Osteoblast (primary cell): ENCODE measurements at regions not wholly inside any gene's neighbourhood (a gene's known extent, or its start where the extent isn't known, plus 50 kb on each side); places are given as distances from the start of the nearest gene placed in this dataset.

Experiments used
- DNase-seq: peaks from one replicate; pipeline ENCODE4 v3.0.0; 2011; ENCODE audit warnings: low spot score, mixed read lengths; ENCODE audit not compliant: insufficient read length; ENCODE audit errors: missing footprints
- H2AFZ ChIP-seq: 2 replicates; pipeline ENCODE4 v1.6.0; 2011; ENCODE audit warnings: mild to moderate bottlenecking, low read length
- H3K27ac ChIP-seq: 2 replicates; pipeline ENCODE4 v1.5.1; 2011; ENCODE audit warnings: mild to moderate bottlenecking, low read depth, low read length, moderate library complexity
- H3K27me3 ChIP-seq: 2 replicates; pipeline ENCODE4 v1.6.0; 2012; ENCODE audit warnings: mild to moderate bottlenecking, control low read depth, inconsistent platforms, low read length, moderate library complexity; ENCODE audit not compliant: insufficient read depth
- H3K36me3 ChIP-seq: 2 replicates; pipeline ENCODE4 v1.5.1; 2011; ENCODE audit warnings: mild to moderate bottlenecking, low read length, control low read depth, moderate library complexity; ENCODE audit not compliant: insufficient read depth
- H3K4me1 ChIP-seq: 2 replicates; pipeline ENCODE4 v1.5.1; 2011; ENCODE audit warnings: mild to moderate bottlenecking, low read length, control low read depth, moderate library complexity; ENCODE audit not compliant: insufficient read depth
- H3K4me2 ChIP-seq: 2 replicates; pipeline ENCODE4 v1.6.0; 2011; ENCODE audit warnings: mild to moderate bottlenecking, low read length; ENCODE audit not compliant: insufficient read depth
- H3K4me3 ChIP-seq: fragments of 200-600 bp; sonication (generic); 3 replicates; pipeline ENCODE4 v1.5.1; 2012; ENCODE audit warnings: mild to moderate bottlenecking, low read length, inconsistent platforms; ENCODE audit not compliant: insufficient read depth
- H3K79me2 ChIP-seq: 2 replicates; pipeline ENCODE4 v1.6.0; 2012; ENCODE audit warnings: mild to moderate bottlenecking, low read length, control low read depth, inconsistent platforms; ENCODE audit not compliant: insufficient read depth
- H3K9me3 ChIP-seq: 2 replicates; pipeline ENCODE4 v1.5.1; 2011; ENCODE audit warnings: low read depth, low read length, control low read depth
- H4K20me1 ChIP-seq: 2 replicates; pipeline ENCODE4 v1.6.0; 2012; ENCODE audit warnings: mild to moderate bottlenecking, low read length, control low read depth; ENCODE audit not compliant: insufficient read depth
- TF ChIP-seq, protein P1 (sequence below): IDR thresholded peaks from 2 replicates; pipeline ENCODE4 v1.5.1; 2011; ENCODE audit warnings: mild to moderate bottlenecking, low read depth, low read length, moderate library complexity; ENCODE audit errors: extremely low read depth

DNA sequence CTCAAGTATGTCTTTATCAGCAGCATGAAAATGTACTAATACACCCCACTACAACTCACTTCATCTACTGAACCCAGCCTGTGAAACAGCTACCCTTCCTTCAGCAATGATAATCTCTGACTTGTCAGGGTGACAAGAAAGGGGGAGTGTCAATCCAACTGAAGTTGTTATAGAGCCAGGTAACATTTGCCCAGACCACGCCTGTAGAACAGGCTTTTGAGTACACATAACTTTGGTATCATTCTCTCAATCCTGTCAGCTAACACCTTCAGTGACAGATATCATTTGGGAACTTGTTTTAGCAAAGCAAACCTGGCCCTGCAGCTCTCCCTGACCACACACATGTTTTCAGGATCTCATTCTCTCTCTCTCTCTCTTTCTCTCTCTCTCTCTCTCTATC, 592.2 kb downstream of the SMARCA1 start:
- Histone ChIP-seq H3K27ac (no peak overlapping the region), H3K9me3 (no peaks in the 10 kb centered on the region), H3K27me3 (no peaks in the 10 kb centered on the region), H2AFZ (no peak overlapping the region), H3K79me2 (no peaks in the 10 kb centered on the region), H3K4me1 (no peaks in the 10 kb centered on the region), H3K4me3 (no peak overlapping the region), H3K4me2 (no peak overlapping the region), H4K20me1 (no peaks in the 10 kb centered on the region), H3K36me3 (no peaks in the 10 kb centered on the region)
- DNase-seq = no peak
- TF ChIP-seq, protein P1, sequence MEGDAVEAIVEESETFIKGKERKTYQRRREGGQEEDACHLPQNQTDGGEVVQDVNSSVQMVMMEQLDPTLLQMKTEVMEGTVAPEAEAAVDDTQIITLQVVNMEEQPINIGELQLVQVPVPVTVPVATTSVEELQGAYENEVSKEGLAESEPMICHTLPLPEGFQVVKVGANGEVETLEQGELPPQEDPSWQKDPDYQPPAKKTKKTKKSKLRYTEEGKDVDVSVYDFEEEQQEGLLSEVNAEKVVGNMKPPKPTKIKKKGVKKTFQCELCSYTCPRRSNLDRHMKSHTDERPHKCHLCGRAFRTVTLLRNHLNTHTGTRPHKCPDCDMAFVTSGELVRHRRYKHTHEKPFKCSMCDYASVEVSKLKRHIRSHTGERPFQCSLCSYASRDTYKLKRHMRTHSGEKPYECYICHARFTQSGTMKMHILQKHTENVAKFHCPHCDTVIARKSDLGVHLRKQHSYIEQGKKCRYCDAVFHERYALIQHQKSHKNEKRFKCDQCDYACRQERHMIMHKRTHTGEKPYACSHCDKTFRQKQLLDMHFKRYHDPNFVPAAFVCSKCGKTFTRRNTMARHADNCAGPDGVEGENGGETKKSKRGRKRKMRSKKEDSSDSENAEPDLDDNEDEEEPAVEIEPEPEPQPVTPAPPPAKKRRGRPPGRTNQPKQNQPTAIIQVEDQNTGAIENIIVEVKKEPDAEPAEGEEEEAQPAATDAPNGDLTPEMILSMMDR = no peak

DNA sequence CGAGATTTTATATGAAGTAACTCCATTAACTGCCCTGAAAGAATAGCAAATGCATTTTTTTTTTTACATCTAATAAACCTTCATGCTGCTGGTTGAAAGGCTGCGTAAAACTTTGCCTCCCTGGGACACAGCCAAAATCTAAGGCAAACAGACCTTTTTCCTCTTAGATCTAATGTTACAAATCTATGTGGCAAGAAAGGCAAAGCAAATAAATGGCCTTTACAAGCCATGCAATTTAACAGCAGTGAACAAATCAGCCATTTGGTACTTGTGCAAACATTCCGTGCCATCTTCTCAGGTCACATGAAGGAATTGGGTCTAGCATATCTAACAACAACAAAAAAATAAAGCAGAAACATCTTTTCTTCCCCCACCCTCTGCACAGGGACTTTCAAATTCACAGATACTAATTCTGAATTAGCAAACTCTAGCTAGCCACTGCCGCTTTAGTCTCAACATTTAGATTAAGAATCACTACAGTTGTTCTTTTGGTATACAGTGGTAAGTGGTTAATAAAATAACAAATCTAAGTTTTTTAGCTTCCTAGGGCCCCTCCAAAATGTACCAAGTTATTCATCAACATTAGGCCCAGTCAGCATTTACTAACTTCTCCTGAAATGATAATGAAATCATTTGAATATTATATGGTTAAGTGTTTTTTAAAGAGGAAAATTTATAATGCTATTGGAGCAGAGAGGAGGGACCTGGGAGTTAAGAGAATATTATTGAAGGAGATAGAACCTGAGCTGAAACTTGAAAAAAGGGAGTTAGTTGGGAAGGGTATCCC, 593.8 kb downstream of the SMARCA1 start:
- Histone ChIP-seq H3K27ac (no peak overlapping the region), H2AFZ (no peak overlapping the region)

DNA sequence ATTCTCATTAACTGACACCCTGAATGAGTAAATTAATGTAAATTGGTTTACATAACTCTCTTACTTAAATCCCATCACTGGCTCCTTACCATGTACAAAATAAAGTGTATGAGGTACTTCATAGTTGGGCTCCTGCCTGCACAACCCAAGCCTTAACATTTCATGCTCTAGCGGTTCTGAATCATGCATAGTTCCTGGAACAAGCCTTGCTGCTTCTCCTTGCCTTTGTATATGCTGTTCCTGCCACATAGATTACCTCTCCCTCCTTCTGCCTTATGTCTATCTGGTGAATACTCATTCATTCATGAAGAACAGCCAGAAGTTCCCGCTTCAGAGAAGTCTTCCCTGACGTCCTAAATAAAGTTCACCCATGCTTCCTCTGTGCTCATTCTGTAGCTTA, 594.7 kb downstream of the SMARCA1 start:
- Histone ChIP-seq H3K4me2 (no peak overlapping the region), H3K27ac (no peak overlapping the region), H3K9me3 (no peaks in the 10 kb centered on the region), H3K36me3 (no peaks in the 10 kb centered on the region), H3K79me2 (no peaks in the 10 kb centered on the region), H4K20me1 (no peaks in the 10 kb centered on the region), H3K27me3 (no peaks in the 10 kb centered on the region), H3K4me3 (no peak overlapping the region), H3K4me1 (no peaks in the 10 kb centered on the region), H2AFZ (no peak overlapping the region)
- TF ChIP-seq, protein P1 = no peak
- DNase-seq = no peak

More for the DNA sequence above, 593.8 kb downstream of the SMARCA1 start:
- no peak overlapping the region for H3K4me2 ChIP-seq
- no peaks in the 10 kb centered on the region for H3K36me3 ChIP-seq
- no peaks in the 10 kb centered on the region for H3K9me3 ChIP-seq
- H3K79me2 ChIP-seq = no peaks in the 10 kb centered on the region
- no peaks in the 10 kb centered on the region for H3K4me1 ChIP-seq
- H4K20me1 ChIP-seq = no peaks in the 10 kb centered on the region
- no peaks in the 10 kb centered on the region for H3K27me3 ChIP-seq
- TF ChIP-seq, protein P1 = no peak
- no peak overlapping the region for H3K4me3 ChIP-seq
- DNase-seq = no peak

DNA sequence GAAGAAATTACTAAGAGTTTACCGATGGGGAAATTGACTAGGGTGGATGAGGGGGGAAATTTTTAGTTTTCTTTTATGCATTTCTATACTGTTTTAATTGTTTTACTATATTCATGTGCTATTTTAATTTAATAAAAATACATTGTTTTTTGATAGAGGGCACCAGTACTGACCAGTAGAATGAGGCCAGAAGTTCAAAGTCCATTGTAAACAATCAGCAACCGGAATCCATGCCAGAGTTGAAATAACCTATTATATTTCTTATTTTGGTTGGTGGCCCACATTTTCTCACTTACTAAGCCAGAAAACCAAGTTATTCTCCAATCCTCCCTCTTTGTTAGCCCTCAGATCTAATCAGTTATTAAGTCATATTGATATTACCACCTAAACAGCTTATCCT, 595.9 kb downstream of the SMARCA1 start:
- Histone ChIP-seq H3K9me3 (no peaks in the 10 kb centered on the region), H3K36me3 (no peaks in the 10 kb centered on the region), H3K27ac (no peak overlapping the region), H3K79me2 (no peaks in the 10 kb centered on the region), H3K4me2 (no peak overlapping the region), H3K27me3 (no peaks in the 10 kb centered on the region), H3K4me3 (no peak overlapping the region), H2AFZ (no peak overlapping the region), H3K4me1 (no peaks in the 10 kb centered on the region), H4K20me1 (no peaks in the 10 kb centered on the region)
- TF ChIP-seq, protein P1 = no peak
- DNase-seq = no peak
